Erythroblast (primary cell): ENCODE measurements at regions not wholly inside any gene's neighbourhood (a gene's known extent, or its start where the extent isn't known, plus 50 kb on each side); places are given as distances from the start of the nearest gene placed in this dataset.

Experiments
- GATA1 ChIP-seq: IDR thresholded peaks from 2 replicates; pipeline ENCODE4 v1.6.1; 2011; ENCODE audit warnings: low read depth, mild to moderate bottlenecking, control low read depth, low read length, moderate library complexity
- POLR2A ChIP-seq: IDR thresholded peaks from 2 replicates; pipeline ENCODE4 v1.6.1; 2011; ENCODE audit warnings: mild to moderate bottlenecking, low read length

DNA sequence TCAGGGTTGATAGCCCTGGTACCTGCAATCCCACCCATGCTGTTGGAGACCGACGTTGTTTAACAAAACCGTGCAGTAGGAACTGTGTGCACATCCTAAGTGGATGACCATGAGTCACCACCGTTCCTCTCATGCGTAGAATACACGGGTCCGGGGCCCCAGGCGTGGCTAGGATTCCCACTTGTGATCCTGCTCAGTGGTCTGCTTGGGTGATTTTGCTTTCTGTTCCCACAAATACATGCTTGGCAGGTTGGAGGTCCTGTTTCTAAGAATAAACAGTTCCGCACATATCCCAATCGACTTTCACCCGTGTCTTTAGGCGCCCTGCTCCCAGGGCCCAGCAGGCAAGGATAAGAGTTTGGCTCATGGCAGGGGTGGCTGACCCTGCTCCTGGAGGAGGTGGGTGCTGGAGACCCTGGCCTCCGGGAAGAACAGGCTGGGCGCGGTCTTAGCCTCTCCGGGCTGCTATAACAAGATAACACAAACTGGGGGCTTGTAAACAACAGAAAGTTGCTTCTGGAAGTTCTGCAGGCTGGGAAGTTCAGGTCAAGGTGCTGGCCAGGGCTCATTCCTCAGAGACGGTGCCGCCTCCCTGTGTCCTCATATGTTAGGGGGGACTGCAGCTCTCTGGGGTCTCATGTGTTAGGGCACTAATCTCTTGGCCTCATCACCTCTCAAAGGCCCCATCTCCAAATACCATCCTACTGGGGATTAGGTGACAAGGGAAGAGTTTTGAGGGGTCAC, 1028.3 kb downstream of the BRD1 start:
- no peak for TF ChIP-seq POLR2A
- no peak for TF ChIP-seq GATA1
